ENCODE measurements at regions not wholly inside any gene's neighbourhood (a gene's known extent, or its start where the extent isn't known, plus 50 kb on each side); places are given as distances from the start of the nearest gene placed in this dataset.

DNA sequence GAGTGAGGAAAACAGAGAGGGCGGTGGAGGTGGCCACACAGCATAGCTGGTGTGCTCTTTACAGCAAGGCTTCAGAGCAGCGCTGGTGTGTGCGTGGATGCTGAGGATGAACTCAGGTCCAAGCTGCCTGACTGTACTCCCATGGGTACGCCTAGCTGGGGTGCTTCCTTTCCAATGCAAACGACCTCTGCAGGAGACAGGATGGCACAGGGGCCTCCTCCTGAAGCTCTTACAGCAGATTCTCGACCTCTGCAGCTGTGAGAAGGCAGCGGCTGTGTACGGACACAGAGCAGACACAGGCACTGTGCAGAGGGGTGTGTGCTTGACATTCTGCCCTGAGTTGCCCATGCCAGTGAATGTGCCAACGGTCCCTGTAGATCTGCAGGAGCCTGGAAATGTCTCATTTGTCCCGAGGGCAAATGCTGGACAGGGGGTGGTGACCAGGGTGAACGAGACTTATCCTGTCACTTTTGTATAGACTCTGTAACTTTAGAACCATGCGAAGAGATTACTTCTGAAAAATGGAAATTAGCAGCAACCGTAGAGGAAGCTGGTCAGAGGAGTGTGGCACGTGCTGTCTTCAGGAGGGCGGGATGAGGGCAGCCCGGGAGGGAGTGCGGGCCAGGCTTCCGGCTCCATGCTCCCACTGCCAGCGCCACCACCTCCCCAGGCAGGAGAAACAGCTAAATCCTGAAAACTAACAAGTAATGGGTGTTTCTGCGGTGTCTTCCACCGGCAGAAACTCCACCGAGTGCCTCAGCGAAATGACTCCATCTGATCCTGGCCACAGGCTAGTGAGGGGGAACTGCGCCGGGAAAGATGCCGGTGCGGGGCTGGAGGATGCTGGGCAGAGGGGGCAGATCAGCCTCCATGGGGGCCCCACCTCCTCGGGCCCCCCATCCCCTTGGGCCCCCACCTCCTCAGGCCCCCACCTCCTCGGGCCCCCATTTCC lies 120.9 kb upstream of the RPS6KA2 start:
- no peak for DNase-seq

GRCh38 chr6:166745801-166746668 lies 119.0 kb upstream of the RPS6KA2 start:
- no peak for DNase-seq

DNA sequence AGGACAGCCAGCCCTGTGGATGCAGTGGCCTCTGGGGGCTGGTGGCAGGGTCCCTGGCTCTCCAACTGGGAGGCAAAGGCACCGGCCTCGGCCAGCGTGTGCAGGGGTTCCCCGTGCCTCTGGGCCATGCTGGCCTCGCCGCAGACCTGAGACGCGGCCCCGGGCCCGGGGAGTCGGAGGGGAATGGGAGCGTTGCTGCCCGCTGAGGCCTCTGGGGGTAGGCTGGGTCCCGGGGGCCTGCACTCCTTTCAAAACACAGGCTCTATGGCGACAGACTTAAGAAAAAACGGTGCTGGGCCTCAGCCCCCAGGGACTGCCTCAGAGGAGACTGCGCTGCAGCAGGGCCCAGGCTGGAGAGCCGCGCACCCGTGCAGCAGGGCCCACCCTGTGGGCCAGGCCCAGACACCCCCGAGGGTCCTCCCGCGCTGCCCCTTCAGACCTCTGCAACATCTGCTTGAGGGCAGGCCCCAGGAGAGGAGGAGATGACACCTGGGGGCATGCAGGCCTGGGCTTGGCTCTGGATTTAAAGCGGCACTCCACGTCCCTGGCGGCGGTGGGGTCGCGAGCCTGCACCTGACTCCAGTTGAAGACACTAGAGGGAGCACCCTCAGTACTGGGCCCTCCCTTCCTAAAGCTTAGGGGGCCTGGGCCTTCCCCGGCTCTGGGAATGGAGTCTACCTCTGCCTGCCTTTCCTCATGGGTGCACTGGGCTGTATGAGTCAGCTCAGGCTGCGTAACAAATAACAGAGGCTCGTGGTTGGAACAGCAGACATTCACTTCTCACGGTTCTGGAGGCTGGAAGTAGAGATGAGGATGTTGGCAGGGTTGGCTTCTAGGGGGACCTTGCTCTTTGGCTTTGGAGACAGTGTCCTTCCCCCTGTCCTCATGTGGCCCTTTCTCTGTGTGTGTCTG lies 117.4 kb upstream of the RPS6KA2 start:
- DNase-seq: no peak

- no peak for DNase-seq
These were observed 116.6 kb upstream of the RPS6KA2 start for GRCh38 chr6:166743406-166744222.

DNA sequence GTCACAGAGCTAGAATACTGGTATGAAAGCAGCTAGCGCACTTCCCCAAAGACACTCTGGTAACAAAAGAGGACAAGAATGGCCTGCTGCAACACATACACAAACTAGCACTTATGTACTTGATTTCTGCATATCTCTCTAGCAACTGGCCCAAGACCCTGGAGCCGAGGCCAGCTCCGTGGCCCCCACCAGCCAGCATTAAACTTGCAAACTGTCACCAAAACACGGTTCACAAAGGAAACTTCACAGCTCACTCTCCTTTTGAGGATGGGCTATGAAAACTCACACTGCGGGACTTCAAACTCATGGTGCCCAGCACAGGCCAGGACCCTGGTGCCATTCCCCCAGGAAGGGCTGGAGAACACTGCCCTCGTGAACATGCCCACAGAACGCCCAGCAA lies 115.9 kb upstream of the RPS6KA2 start:
- no peak for DNase-seq

- no peak for DNase-seq
These were observed 112.9 kb upstream of the RPS6KA2 start for GRCh38 chr6:166739976-166740318.

GRCh38 chr6:166739117-166739975 lies 112.3 kb upstream of the RPS6KA2 start:
- DNase-seq: no peak

- no peak for DNase-seq
These were observed 111.5 kb upstream of the RPS6KA2 start for GRCh38 chr6:166738386-166739116.

DNA sequence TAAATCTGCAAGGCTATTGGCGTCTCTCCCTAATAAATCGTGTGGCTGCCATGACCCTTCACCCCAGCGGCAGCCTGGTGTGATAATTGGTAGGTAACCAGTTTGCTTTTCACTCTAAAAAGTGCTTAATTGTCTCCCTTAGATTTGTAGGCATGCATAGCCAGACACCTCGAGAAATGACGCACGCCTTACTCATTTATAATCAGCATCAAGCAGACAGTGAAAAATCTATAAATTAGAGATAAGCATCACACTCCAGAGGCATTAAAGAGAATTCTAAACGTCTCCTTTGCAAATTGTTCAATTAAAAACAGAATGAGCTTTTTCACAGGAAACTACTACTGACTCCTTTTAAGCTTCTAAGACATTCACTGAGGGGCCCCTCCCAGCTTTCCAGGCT lies 110.2 kb upstream of the RPS6KA2 start:
- no peak for DNase-seq

DNA sequence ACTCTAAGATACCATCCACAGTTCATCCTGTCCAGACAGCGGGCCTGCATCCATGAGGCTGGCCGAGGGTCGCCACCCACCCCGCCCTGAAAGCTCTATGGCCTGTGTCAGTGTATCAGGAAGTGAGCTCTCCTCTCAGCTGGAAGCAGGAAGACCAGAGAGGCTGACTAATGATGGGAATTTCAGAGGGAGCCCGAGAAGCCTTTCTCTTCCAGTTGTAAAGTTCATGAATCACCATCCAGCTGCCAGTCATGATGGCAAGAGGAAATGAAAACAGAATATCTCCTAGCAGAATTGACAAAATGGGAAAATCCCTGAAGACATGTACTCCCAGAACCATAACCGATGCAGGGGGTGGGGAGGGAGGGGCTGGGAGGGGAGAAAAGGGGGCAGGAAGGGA lies 109.6 kb upstream of the RPS6KA2 start:
- no peak for DNase-seq

DNA sequence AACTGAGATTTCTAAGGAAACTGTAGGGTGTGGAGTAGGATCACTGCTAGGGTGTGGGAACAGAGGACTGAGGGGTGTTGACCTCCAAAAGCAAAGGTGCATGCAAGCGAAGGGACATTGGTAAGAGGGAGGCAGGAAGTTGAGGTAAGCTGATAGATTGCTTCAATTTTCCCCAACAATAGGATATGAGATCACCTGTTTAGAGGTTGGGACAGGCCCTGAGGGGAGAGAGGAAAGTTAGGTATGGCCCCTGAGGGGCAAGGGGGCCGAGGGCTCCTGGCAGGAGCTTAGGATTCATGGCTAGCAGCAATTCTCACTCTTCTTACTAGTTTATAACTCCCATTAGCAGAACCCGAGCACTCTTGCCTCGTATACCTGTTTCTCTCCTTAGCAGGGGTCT lies 106.8 kb upstream of the RPS6KA2 start:
- no peak for DNase-seq

DNA sequence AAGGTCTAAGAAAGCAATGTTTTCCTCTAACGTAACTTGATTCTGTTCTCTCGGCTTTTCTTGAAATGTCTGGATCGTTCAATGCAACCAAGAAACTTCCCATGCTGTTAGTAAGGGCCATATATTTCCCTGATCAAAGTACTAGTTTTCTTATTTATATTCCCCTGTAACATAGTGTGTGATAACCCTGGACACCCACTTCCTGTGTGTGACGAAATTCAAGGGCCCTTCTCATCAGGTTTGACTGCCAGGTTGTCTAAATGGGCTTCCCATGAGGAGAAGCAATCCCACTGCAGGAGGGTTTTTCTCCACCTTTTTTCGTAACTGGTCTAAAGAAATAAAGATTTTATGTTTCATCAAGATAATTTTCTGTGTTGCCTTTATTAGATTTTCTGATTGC lies 102.6 kb upstream of the RPS6KA2 start:
- DNase-seq: no peak

DNA sequence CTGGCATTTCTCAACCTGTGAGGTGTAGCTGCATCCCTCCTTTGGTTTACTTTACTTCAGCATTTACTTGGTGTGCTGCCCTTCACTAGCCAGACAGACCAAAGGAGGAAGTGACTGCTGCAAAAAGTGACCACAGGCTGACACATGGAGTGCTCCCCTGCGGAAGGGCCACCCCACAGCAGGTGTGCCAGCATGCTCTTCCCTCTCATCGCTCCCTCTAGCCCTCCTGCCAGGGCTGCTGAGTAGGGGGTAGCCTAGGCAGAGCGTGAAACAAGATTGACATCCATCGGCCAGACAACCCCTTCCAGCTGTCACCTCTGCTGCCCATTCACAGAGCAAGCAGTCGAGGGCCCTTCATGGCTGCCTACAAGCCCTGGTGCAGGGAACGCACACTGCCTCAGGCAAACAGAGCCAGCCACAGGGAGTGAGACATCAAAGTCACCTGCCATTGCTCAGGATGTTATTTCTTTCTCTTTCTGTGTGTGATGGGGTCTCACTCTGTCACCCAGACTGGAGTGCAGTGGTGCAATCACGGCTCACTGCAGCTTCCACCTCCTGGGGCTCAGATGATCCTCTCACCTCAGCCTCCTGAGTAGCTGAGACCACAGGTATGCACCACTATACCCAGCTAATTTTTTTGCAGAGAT lies 102.0 kb upstream of the RPS6KA2 start:
- DNase-seq: no peak

GRCh38 chr6:166726201-166726600 lies 99.2 kb upstream of the RPS6KA2 start:
- DNase-seq: no peak

DNA sequence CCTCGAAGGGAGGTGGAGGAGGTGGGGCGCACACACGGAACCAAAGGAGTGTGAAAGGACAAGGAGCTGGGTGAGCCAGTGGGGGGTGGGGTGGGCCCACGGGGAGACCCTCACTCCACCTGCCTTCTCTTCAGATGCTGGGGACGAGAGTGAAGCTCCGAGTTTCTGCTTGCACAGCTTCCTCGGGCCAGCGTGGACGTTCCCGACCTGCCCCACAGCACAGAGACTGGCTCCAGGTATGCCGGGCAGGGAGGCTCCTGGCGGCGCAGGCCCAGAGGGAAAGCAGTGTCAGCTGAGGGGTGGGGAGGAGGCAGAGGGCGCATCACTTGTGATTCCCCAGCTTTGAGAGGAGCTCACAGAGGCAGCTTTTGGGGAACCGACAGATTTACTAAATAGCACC lies 98.5 kb upstream of the RPS6KA2 start:
- no peak for DNase-seq

DNA sequence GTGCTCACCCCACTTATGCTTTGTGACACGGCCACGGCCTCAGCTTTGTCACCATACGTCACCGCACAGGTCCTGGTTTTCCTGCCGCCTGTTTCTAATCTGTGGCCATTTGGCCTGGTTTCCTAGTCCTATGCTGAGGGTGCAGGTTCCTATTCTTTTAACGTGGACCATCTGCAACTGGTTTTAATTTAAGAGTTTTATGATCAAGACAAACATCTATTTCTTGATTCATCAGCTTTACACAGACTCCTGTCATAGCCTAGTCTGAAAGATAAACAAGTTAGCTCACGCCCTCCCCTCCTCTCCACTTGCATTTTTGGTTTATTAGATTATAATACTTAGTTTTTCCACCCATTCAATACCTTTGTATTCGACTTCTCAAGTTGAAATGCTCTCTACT lies 97.5 kb upstream of the RPS6KA2 start:
- DNase-seq: no peak

DNA sequence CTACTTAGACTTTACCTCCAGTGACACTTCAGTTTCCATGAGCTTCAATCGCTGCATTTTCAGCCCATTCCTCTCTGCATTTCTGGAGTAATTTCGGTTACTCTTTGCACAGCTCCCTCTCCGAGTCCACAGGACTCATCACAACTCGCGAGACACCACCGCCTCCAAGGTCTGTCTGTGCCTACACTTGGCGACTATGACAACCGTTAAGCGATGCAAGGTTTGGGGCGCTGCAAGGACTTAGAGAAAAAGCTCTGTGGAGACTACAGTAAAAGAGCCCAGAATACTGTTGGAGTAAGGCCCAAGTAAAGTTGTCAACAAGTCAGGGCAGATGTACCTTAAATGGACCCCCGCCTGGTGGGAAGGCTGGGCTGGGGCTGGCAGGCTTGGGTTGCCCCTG lies 95.7 kb upstream of the RPS6KA2 start:
- no peak for DNase-seq

GRCh38 chr6:166721576-166721975 lies 94.5 kb upstream of the RPS6KA2 start:
- no peak for DNase-seq

GRCh38 chr6:166720856-166721255 lies 93.8 kb upstream of the RPS6KA2 start:
- no peak for DNase-seq

GRCh38 chr6:166719019-166719418 lies 92.0 kb upstream of the RPS6KA2 start:
- DNase-seq: no peak
